WTC11 (cell line): ENCODE measurements at regions not wholly inside any gene's neighbourhood (a gene's known extent, or its start where the extent isn't known, plus 50 kb on each side); places are given as distances from the start of the nearest gene placed in this dataset. TPM values are rescaled to one million over a fixed set of nuclear protein-coding genes. Genes with fewer than 3 reads are reported as not detected.

Experiments
- ATAC-seq: fragments of 200-7000 bp; cut with Tn5 transposase; 2 replicates; pipeline ENCODE4 v1.10.0; 2021; ENCODE audit warnings: mild to moderate bottlenecking, moderate library complexity
- CTCF ChIA-PET: fragments of 300-600 bp; sonication (Branson Sonifier 250); formaldehyde crosslinking; loops from one replicate; lab custom pipeline; 2021; ENCODE audit warnings: antibody characterized with exemption; lab: Charles Lee
- POLR2A ChIA-PET: fragments of 350-600 bp; sonication (Branson Sonifier 250); formaldehyde crosslinking; loops from one replicate; lab custom pipeline; 2021; ENCODE audit warnings: antibody characterized with exemption; lab: Charles Lee
- DNase-seq: peaks from one replicate; pipeline ENCODE4 v3.0.0; 2021; ENCODE audit warnings: low spot score
- H3K27ac Mint-ChIP-seq: 2 replicates; pipeline ENCODE4 v1.8.0; 2021; ENCODE audit warnings: mixed read lengths
- H3K27me3 Mint-ChIP-seq: 2 replicates; pipeline ENCODE4 v1.8.0; 2021; ENCODE audit warnings: low read depth, mild to moderate bottlenecking, moderate library complexity, mixed read lengths
- H3K36me3 Mint-ChIP-seq: 2 replicates; pipeline ENCODE4 v1.8.0; 2021; ENCODE audit warnings: mixed read lengths
- H3K4me1 Mint-ChIP-seq: 2 replicates; pipeline ENCODE4 v1.8.0; 2022; ENCODE audit warnings: mixed read lengths
- H3K4me3 Mint-ChIP-seq: 2 replicates; pipeline ENCODE4 v1.8.0; 2021; ENCODE audit warnings: mild to moderate bottlenecking, moderate library complexity, mixed read lengths
- H3K9me3 Mint-ChIP-seq: 2 replicates; pipeline ENCODE4 v1.8.0; 2021; ENCODE audit warnings: mixed read lengths
- ATF6 ChIP-seq: sonication (generic); formaldehyde crosslinking; IDR thresholded peaks from 2 replicates; pipeline ENCODE4 v1.8.1; 2023; ENCODE audit warnings: mild to moderate bottlenecking, missing genetic modification reagents
- CTCF ChIP-seq: fragments of 200-600 bp; IDR thresholded peaks from 2 replicates; pipeline ENCODE4 v1.8.0; 2022; ENCODE audit warnings: antibody characterized with exemption
- ETV6 ChIP-seq: sonication (generic); formaldehyde crosslinking; IDR thresholded peaks from 2 replicates; pipeline ENCODE4 v1.8.1; 2022; ENCODE audit warnings: mild to moderate bottlenecking, missing genetic modification reagents
- NR3C1 ChIP-seq: sonication (generic); formaldehyde crosslinking; conservative IDR thresholded peaks from 2 replicates; pipeline ENCODE4 v1.8.1; 2023; ENCODE audit warnings: low read depth, mild to moderate bottlenecking, missing genetic modification reagents
- STAT6 ChIP-seq: sonication (generic); formaldehyde crosslinking; conservative IDR thresholded peaks from 2 replicates; pipeline ENCODE4 v1.8.1; 2023; ENCODE audit warnings: mild to moderate bottlenecking, low read depth, missing genetic modification reagents, moderate library complexity
- TP53 ChIP-seq: sonication (generic); formaldehyde crosslinking; IDR thresholded peaks from 2 replicates; pipeline ENCODE4 v1.8.1; 2023; ENCODE audit warnings: mild to moderate bottlenecking, missing genetic modification reagents
- USF2 ChIP-seq: sonication (generic); formaldehyde crosslinking; IDR thresholded peaks from 2 replicates; pipeline ENCODE4 v1.8.1; 2023; ENCODE audit warnings: mild to moderate bottlenecking, missing genetic modification reagents, moderate library complexity
- ZBTB21 ChIP-seq: sonication (generic); formaldehyde crosslinking; IDR thresholded peaks from 2 replicates; pipeline ENCODE4 v1.8.1; 2023; ENCODE audit warnings: mild to moderate bottlenecking, missing genetic modification reagents, borderline replicate concordance
- ZNF281 ChIP-seq: sonication (generic); formaldehyde crosslinking; IDR thresholded peaks from 2 replicates; pipeline ENCODE4 v1.8.0; 2023; ENCODE audit warnings: mild to moderate bottlenecking, missing genetic modification reagents
- microRNA-seq: library from miRNA; unstranded; fragments of <30 nt; microRNA quantifications from one replicate; pipeline ENCODE4 v1.2.0, GENCODE V29; 2022; ENCODE audit warnings: borderline number of aligned reads

GRCh38 chr1:34701326-34702060, 53.4 kb upstream of the GJB5 start:
- TF ChIP-seq CTCF (no peak), TP53 (no peak), ETV6 (CRISPR knock-in tag) (no peak), ZNF281 (CRISPR knock-in tag) (no peak), USF2 (CRISPR knock-in tag) (no peak), ATF6 (no peak), STAT6 (CRISPR knock-in tag) (no peak), ZBTB21 (CRISPR knock-in tag) (no peak), NR3C1 (CRISPR knock-in tag) (no peak)
- H3K4me3 Mint-ChIP-seq = no peak overlapping the region
- H3K36me3 Mint-ChIP-seq = no peaks in the 10 kb centered on the region
- ChIA-PET POLR2A (no interaction called here), CTCF (no interaction called here)
- peaks cover 31% of the 10 kb centered on the region for H3K27me3 Mint-ChIP-seq
- no peak overlapping the region for H3K27ac Mint-ChIP-seq
- H3K9me3 Mint-ChIP-seq = no peaks in the 10 kb centered on the region
- no peaks in the 10 kb centered on the region for H3K4me1 Mint-ChIP-seq
- no peak for DNase-seq
- no peak for ATAC-seq

Small RNAs in the stretch of these regions (microRNA-seq; reads per million reads assigned to microRNA genes)
- gene MIR552 = not detected
